ENCODE measurements at regions not wholly inside any gene's neighbourhood (a gene's known extent, or its start where the extent isn't known, plus 50 kb on each side); places are given as distances from the start of the nearest gene placed in this dataset.

DNA sequence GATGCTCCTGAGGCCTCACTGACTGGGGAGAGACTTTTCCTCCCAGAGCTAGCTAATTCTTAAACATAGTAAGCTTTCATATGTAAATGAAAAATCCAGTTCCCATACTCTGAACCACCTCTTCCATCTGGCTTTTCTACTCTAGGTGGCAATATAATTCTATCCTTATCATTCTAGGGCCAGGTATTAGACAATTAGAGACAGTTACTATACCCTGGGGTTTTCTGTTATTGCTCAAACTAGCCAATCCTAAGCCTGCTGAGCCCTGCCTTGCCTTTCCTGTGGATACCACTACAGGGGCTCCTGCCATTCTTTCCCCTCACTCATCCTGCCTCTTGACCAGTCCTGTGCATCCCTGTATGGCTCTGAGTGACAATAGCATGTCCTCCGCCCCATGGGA lies 552.0 kb downstream of the STIM2 start:
- TF ChIP-seq CTCF (conservative IDR thresholded peaks at IDR 0.05 in 1 of 2, IDR thresholded peaks at IDR 0.05 in 1 of 2; ENCODE audit: low read depth in 1 of 2, low read length in 2 of 2) (no peak), EZH2 (IDR thresholded peaks at IDR 0.05; ENCODE audit: low read length, missing control alignments) (no peak)

Data from fibroblast of lung (primary cell).